ENCODE measurements at regions not wholly inside any gene's neighbourhood (a gene's known extent, or its start where the extent isn't known, plus 50 kb on each side); places are given as distances from the start of the nearest gene placed in this dataset.
A peak's percentile ranks its signal among the peaks of the same experiment; 100 is the strongest.
"Not testable (repeated sequence)": the region's sequence is repeated elsewhere in the genome, so short reads cannot be mapped to it uniquely, and the experiment has no call there.

DNA sequence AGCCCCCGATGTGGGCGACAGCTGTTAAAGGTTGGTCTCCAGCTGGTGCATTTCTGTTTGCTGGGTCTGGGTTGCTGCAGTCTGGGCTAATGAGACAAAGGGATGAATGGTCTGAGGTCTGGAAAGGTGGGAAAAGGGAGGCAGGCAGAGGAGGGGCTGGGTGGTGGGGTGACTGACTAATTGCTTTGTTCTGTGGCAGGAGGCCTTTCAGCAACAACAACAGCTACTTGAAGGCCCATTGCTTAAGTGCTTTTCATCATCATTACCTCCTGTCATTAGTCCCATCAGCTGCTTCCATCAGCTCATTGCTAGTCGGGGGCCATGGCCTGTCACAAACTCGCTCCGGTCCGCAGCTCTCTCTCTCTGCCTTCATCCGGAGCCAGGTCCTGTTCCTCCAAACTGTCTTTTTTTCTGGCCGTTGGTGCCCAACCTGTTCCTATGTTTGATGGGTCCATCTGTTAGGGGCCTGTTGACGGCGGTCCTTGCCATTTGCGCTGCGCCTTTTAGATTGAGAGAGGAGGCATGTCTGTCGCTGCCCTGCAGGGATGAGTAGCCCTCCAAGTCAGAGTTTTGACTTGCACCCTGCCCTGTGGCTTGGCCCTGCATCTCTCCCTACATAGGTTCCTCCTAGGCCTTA lies 105.6 kb upstream of the PLXNA2 start:
- DNase-seq: peak; percentile 41

DNA sequence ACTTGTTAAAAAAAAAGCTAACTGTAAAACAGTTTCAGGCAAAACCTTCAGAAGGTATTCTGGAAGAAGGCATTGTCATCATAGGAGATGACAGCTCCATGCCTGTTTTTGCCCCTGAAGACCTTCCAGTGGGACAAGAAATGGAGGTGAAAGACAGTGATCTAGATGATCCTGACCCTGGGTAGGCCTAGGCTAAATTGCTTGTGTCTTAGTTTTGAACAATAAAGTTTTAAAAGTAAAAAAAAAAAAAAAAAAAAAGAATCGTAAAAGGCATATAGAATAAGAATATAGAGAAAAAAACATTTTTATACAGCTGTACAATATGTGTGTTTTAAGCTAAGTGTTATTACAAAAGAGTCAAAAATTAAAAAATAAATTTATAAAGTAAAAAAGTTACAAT lies 106.6 kb upstream of the PLXNA2 start:
- DNase-seq: no peak

DNA sequence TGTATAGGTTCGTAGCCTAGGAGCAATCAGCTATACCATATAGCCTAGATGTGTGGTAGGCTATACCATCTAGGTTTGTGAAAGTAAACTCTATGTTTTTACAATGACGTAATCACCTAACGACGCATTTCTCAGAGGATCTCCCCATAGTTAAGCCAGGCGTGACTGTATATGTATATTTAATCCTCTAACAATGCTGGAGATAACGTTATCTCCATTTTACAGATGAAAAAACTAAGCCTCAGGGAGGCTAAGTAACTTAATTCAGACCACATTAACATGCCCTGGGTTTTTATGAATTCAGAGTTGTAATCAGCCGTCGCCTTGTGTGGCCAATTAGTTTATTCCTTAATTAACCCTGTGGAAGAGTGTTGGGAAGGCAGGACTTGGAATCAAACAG lies 107.7 kb upstream of the PLXNA2 start:
- no peak for DNase-seq

DNA sequence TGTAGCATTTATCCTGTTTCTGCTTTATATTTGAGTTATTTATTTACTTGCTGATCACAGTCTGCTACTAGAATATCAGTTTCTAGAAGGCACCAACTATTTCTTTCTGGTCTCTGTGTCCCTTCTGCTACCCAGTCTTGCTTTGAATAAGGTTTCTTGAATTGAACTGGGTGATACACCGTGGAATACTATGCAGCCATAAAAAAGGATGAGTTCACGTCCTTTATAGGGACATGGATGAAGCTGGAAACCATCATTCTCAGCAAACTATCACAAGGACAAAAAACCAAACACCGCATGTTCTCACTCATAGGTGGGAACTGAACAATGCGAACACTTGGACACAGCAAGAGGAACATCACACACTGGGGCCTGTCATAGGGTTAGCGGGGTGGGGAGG lies 109.6 kb upstream of the PLXNA2 start:
- DNase-seq: not testable (repeated sequence)

DNA sequence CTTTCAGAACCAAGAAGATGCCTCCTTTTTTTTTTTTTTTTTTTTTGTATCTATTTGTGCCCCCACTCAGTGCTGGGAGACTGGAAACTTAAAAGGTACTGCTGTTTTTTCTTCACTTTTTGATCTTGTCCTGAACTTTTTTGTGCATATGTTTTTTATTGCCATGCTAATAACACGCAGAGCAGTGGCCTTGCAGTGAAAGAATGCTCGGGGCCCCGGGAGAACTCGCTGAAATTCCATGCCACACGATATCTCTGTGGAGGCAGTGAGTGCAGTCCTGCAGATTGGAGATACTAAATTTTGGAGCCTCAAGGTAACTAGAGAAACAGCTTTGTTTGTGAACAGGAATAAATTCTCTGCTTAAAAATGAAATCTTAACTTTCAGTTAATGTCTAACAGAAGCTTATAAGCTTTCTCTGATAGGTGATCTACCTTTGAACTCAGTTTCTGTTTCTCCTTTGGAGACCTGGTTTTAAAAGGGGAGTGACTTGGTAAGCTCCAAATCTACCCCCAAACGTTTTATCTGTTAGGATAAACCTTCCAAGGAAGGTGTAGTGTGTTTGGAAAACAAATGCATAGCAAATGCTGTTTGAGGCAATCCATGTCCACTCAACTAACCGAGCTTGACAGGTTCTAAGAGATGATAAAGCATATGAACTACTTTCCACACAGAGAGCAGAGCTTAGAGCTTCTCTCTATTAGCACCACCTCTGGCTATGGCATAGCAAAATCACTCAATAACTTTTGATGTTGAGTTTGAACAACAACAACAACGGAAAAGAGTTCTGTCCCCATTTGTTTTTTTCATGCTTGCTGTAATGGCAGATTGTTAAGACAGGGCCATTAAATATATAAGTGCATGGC lies 113.7 kb upstream of the PLXNA2 start:
- DNase-seq: no peak

DNA sequence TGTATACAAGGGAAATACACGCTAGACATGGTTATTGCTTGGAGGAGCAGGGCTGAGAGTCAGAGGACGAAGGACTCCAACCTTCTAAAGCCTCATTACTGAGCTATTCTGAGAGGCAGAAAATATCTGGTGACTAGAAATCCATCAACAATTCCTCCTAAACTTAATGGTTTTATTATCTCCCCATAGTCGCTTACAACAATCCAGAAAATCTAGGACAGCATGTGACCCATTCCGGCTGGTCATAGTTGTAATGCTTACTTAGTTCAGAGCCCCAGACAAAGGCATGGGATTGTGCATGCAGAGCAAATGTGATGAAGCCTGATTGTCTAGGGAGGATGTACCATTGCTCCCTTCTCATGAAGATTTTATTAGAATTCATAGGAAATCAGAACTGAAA lies 114.5 kb upstream of the PLXNA2 start:
- no peak for DNase-seq

DNA sequence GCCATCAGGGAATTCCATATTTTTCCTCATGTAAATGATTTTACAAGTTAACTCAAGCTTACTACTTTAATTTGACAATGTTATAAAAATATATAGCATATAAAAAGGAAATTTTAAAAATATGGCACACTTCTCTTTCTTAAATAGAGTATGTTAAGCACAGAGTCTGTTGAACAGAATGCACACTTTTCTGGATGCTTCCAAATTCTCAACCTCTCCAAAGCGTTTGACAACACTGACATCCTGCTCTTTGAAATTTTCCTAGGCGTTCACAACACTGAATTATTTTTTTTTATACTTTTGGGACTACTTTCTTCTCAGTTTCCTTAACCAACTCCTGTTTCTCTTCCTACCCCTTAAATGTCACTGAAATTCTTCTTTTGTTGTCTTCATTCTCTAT lies 117.8 kb upstream of the PLXNA2 start:
- DNase-seq: no peak

DNA sequence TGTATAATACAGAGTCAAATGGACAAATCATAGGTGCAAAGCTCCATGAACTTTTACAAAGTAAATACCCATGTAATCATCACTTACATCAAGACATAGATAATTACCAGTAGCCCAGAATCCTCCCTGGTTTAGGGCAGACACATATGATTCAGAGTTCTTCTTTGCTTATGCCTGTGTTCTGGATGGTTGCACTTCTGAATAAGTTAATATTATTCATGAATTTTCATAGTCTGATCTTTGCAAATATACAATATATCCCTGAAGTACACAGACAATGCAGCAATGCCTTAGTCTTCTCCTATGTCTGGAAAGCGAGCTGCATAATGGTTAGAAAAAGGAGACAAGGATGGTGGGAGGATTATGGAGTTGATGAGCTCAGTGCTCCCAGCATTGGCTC lies 122.4 kb upstream of the PLXNA2 start:
- DNase-seq: no peak

DNA sequence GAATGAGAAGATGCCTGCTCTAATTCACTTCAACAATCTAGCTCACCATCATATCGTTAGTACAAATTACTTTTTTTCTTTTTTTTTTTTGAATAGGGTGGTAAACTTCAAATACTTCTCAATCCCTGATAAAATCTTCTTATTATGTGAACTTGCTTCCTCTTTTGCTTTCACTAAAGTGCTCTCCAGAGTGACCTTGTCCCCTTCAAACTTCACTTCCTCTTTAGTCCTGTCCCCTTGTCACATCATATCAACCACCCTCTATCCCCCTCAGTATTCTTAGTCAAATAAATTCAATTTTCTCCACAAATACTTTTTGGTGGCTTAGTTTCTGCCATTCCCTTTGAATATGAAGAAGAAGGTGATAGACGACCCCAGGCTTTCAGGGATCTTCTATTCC lies 124.9 kb upstream of the PLXNA2 start:
- no peak for DNase-seq

DNA sequence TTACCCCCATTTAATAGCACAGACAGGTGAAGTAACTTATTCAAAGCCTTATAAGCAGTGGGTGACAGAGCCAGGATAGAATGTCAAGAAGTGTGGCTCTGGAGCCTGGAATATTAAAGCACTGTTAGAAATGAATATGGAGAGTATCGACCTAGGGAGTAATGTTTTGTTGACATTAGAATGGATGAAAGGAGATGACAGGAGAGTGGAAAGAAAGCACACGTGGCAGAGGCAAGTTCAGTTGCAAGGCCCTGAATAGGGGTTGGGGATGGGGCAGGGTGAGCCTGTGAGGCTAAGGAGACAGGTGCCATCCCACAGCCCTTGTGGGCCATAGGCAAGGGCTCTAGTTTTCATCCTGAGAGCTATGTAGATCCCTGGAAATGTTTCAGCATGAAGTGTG lies 125.5 kb upstream of the PLXNA2 start:
- no peak for DNase-seq

DNA sequence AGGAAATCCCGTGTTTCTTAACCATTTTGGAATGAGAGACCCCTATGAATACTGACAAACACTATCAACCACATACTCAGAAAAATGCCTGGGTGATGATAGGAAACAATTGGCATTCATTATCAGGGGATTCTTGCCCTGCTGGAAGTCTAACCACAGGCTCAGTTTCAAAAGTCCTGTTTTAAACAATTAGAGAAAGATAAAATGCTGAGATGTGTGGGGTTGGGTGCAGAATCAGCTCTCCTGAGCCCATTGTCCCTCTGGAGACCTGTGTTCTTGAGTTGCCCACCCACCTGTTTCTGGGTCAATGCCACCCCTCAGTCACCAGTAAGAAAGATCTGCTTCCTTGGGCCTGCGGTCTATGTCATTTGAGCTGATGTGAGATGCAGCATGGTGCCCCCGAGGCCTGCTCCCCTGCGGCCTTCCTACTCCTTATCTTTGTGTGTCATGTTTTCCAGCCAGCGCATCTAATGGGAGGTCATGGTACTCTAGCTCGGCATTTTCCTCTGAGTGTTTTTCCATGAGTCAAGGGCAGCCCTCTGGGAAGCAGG lies 130.3 kb upstream of the PLXNA2 start:
- DNase-seq: no peak

DNA sequence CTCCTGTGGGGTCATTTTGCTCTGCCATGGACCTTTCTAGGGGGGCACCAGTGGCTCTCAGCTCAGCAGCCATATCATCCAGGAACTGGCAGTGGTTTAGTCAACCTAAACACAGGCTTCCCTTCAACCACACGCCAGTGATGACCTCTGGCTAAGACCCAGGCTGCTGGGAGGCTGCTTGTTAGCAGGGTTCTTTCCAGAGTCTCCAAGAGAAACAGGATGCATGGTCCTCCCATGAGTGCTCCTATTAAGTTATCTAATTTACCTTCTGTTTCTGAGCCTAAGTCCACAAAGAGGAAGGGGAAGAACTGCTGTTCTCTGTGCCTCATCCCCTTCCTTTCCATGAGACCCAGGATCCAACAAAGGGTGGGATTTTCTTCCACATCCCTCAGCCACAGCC lies 137.3 kb upstream of the PLXNA2 start:
- no peak for DNase-seq

DNA sequence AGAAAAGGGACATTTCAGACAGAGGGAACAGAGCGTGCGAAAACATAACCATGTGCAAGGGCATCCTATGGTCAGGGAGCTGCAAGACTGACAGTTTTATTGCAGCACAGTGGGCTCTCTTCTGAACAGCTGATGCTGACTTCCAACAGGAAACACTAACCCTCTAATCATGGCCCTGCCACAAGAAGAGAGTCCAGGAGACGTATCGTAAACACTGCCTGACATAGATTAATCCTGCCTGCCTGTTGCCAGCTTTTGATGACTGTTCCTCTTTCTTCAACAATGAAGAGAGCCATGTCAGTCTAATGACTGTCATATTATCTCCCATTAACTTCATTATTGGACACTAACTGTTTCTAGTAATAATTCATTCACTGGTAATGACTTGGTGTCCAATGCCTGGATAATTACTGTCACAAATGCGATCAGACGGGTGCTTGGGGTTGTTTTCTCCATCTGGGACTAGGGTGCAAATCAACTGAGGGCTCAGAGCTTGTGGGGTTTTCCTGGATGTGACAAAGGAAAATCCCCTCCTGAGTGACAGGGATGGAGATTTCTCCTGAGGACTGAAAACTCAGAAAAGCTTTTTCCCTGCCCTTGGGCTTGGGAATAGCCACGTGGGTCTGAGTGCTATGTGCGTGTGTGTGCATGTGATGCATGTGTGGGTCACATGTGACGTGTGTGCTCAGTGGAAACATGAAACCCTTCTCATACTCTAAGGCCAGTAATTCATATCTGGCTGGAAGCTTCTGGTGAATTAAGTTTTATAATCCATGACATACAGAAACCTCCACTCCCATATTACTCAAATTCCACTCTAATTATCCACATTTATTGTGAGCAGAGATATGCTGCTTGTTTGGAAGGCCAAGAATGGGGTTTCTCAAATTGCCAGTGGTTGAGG lies 144.0 kb upstream of the PLXNA2 start:
- peak; percentile 89 for DNase-seq

DNA sequence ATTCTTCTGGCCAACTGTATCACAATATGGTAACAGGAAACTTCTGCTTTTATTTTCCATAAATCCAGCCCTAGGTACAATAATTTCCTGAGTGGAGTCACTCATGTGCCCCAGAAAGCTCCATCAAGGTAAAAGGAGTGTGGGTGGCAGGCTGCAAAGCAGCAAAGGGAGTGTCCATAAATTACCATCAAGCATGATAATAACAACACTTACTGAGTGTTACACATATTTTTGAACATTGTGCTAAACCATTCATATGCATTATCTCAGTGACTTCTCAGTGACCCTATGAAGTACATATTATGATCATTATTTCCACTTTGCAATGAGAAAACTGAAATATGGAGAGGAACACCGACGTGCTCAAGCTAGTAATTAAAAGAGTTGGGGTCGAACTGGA lies 149.2 kb upstream of the PLXNA2 start:
- no peak for DNase-seq

DNA sequence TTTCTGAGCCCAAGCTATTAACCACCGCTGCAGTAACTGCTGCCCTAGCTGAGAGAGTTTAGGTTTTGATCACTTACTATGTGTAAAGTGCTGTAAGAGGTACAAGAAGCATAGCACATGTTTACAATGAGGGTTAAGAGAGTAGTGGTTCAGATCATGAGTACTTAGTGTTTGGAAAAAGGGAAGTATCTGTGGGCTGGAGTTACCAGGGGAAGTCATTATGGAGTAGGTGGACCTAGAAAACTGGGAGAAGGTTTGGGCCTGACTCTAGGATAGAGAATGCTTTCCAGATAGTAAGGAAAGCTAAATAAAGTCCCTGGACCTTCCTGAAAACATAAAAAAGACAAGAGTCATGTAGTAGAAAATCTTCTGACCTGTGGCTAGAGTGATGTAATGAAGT lies 149.6 kb upstream of the PLXNA2 start:
- DNase-seq: no peak

DNA sequence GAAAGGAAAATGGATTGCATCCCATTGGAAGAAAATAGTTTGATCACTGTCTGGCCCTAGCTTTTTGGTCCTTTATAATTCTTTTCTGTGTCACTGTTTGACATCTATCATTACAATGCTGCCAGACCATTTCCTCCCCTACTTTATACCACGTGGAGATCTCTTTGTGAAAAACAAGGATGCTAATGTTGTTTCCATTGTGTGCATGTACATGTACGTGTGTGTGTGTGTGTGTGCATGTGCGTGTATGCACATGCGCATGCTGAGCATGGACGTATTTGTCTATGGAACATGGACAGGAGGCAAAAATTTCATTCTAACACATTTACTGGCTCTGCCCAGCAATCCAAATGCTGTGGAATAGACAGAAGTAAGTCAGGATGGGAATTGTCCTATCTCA lies 153.1 kb upstream of the PLXNA2 start:
- DNase-seq: no peak

DNA sequence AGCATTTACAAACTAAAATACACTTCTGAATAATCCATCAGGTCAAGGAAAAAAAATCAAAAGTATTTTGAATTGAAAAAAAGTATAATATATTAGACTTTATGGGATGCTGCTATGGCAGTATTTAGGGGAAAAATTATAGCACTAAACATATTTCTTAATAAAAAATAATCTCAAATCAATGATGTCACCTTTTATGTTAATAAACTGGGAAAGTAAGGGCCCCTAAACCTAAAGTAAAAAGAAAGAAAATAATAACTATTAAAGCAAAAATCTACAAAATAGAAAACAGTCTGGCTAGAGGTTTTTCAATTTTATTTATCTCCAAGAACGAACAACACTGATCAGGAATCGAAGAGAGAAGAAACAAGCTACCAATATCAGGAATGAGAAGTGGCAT lies 160.8 kb upstream of the PLXNA2 start:
- no peak for DNase-seq

DNA sequence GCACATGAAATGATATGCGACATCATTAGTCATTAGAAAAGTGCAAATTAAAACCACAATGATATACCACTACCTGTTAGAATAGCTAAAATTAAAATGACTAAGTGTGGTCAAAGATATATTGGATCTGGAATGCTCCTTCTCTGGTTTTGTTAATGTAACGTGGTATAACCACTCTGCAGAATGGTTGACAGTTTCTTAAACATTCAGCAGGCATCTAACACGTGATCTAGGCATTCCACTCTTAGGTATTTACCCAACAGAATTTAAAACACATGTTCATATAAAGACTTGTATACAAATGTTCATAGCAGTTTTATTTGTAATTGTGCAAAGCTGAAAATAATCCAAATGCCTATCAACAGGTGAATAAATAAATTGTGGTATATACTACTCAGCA lies 165.0 kb upstream of the PLXNA2 start:
- no peak for DNase-seq

DNA sequence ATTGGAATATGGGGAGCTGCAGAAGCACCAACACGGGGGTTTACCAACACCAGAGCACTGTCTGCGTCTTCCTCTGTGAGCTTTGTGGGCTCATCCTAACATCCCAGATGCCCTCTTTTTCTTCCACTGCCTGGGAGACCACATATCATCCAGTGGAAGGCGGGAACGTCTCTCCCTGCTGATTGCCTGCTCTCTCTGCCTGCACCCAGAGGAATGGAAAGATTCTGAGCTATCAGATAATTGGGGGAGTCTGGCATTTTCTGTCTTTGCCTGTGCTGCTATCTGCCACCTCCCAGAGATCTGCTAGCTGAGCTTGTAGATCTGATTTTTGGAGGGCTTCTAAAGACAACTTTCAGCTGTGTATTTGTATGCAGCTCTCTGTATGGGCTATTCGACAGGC lies 166.2 kb upstream of the PLXNA2 start:
- DNase-seq: no peak

DNA sequence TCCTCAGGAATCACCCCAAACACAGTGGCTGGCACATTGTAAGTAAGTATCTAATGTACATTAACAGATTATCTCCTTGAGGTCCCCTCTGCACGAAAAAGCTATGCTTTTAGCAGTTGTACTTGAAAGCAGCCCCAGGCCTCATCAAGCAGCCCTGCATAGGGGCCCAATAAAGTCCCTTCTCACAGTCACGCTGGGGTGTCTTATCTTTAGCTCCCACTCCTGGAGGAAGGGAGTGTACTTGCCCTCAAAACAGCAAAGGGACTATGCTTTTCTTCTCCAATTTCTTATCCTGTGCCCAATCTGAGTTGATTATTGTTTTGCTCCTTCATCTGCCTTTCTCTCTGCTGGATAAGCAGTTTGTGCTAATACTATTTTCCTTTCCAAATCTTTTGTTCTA lies 168.8 kb upstream of the PLXNA2 start:
- DNase-seq: no peak

DNA sequence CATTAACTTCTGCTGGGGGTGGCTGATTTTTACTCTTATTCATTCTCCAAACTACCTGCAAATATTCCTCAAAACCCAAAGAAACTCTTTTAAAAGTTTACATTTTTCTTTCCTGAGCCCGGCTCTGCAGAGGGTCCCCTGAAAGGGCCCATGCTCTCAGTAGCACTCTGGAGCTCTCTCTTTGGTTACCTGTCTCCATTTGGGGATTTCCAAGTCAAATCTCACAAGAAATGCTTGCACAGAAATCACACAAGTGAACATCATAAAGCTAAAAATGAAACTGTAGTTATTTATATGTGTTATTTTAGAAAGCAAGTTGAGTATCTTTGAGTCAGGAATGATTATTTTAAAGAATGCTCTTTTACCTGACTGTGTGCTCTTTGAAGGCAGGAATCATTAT lies 174.5 kb upstream of the PLXNA2 start:
- DNase-seq: no peak

DNA sequence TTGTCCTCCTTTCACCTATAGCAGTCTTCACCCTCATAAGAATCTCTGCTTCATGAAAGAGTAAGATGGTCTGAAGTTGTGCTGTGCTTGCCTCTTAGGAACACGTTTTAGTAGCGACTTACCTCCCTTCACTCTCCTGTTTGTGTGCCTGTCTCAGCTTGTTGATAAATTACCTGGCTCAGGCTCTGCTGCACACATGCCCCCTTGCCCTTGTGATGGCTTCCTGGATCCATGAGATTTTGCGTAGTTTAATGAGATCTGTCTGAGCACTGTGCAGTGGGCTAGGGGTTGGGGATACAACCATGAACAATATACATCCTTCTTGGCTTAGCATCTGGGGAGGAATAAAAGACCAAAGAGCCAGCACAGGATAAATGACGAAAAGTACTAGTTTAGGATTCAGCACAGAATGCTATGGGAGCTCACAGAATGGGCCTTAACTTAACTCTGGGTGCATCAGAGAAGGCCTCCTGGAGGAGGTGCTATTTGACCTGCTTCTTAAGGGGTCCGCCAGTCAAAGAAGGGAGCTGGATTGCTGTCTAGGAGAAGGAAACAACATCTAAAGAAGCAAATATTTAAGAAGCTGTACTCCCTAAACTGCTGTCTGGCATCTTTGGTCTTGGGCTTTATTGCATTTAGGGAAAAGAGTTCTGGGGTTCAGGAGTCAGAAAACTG lies 175.7 kb upstream of the PLXNA2 start:
- DNase-seq: no peak

DNA sequence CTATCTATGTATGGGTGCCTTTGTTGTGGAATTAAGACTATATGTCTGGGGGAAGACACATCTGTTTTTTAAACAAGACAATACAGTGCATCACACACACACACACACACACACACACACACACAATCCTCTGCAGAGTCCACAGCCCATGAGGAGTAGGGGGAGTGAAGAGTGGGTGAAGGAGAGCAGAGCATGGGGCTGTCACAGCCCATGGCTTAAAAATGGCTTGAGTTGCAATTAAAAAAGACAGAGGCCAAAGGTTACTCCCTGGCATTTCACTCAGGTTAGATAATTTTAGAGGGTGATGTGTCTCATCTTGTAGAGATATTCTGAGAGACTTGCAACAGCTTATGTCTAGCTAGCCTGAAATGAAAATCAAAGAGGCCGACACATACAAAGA lies 176.5 kb upstream of the PLXNA2 start:
- no peak for DNase-seq
